SU-DHL-6 (cell line): ENCODE measurements at regions not wholly inside any gene's neighbourhood (a gene's known extent, or its start where the extent isn't known, plus 50 kb on each side); places are given as distances from the start of the nearest gene placed in this dataset.

Experiments
- H2AFZ ChIP-seq: fragments of 200-600 bp; sonication (generic); 2 replicates; pipeline ENCODE4 v1.6.1; 2014; ENCODE audit warnings: low read depth, mild to moderate bottlenecking, moderate library complexity, mixed read lengths, antibody characterized with exemption, low read length; ENCODE audit not compliant: severe bottlenecking
- H3F3A ChIP-seq: fragments of 200-600 bp; shearing (Covaris generic); 2 replicates; pipeline ENCODE4 v1.6.0; 2016; ENCODE audit warnings: antibody characterized with exemption, mild to moderate bottlenecking; ENCODE audit not compliant: insufficient read depth
- H3K27ac ChIP-seq: fragments of 200-600 bp; sonication (generic); 2 replicates; pipeline ENCODE4 v1.5.1; 2016; ENCODE audit warnings: low read depth, mild to moderate bottlenecking, low read length, moderate library complexity, mixed read lengths
- H3K27me3 ChIP-seq: fragments of 200-600 bp; sonication (generic), shearing (Covaris generic); 2 replicates; pipeline ENCODE4 v1.6.0; 2014; ENCODE audit warnings: mild to moderate bottlenecking, low read length
- H3K36me3 ChIP-seq: fragments of 200-600 bp; sonication (generic); 2 replicates; pipeline ENCODE4 v1.6.1; 2014; ENCODE audit warnings: mild to moderate bottlenecking, low read length, mixed read lengths
- H3K4me2 ChIP-seq: fragments of 300-600, 200-600 bp; shearing (Covaris generic), sonication (generic); 2 replicates; pipeline ENCODE4 v1.6.0; 2014; ENCODE audit warnings: low read length, low read depth, mild to moderate bottlenecking; ENCODE audit not compliant: poor library complexity, severe bottlenecking
- H3K4me3 ChIP-seq: fragments of 200-600 bp; sonication (generic); 2 replicates; pipeline ENCODE4 v1.5.1; 2014; ENCODE audit warnings: antibody characterized with exemption, low read length, mild to moderate bottlenecking, mixed read lengths; ENCODE audit not compliant: insufficient read depth, poor library complexity, severe bottlenecking
- H3K79me2 ChIP-seq: fragments of 200-600 bp; sonication (generic); 2 replicates; pipeline ENCODE4 v1.6.1; 2014; ENCODE audit warnings: mild to moderate bottlenecking, low read length, moderate library complexity; ENCODE audit not compliant: insufficient read depth
- H3K9ac ChIP-seq: fragments of 200-600 bp; sonication (generic); 2 replicates; pipeline ENCODE4 v1.7.0; 2014; ENCODE audit warnings: mild to moderate bottlenecking, low read length
- H3K9me2 ChIP-seq: fragments of 200-600 bp; sonication (generic); replicated peaks from 2 replicates; pipeline ENCODE4 v1.6.1; 2014; ENCODE audit warnings: low read length; ENCODE audit not compliant: insufficient read depth
- H3K9me3 ChIP-seq: fragments of 200-600 bp; sonication (generic); 2 replicates; pipeline ENCODE4 v1.6.1; 2014; ENCODE audit warnings: low read length, mixed read lengths; ENCODE audit not compliant: insufficient read depth
- H4K20me1 ChIP-seq: fragments of 200-600 bp; sonication (generic); 2 replicates; pipeline ENCODE4 v1.6.1; 2014; ENCODE audit warnings: low read depth, mild to moderate bottlenecking, antibody characterized with exemption, low read length, moderate library complexity, mixed read lengths
- CTCF ChIP-seq: fragments of 200-600 bp; sonication (generic); IDR thresholded peaks from one replicate; pipeline ENCODE4 v1.5.1; 2017; ENCODE audit warnings: antibody characterized with exemption, mild to moderate bottlenecking, low read length, moderate library complexity; ENCODE audit not compliant: insufficient read depth, poor library complexity, severe bottlenecking
- EZH2phosphoT487 ChIP-seq: fragments of 200-600 bp; sonication (generic), shearing (Covaris generic); conservative IDR thresholded peaks from 2 replicates; pipeline ENCODE4 v1.6.1; 2018; ENCODE audit warnings: mild to moderate bottlenecking, antibody characterized with exemption, low read length, moderate library complexity, mixed read lengths

- no peaks in the 10 kb centered on the region for H4K20me1 ChIP-seq
- H3K79me2 ChIP-seq: no peaks in the 10 kb centered on the region
- TF ChIP-seq CTCF (no peak), EZH2phosphoT487 (no peak)
These were observed 222.7 kb downstream of the C16orf95 start for GRCh38 chr16:87094556-87094865.

DNA sequence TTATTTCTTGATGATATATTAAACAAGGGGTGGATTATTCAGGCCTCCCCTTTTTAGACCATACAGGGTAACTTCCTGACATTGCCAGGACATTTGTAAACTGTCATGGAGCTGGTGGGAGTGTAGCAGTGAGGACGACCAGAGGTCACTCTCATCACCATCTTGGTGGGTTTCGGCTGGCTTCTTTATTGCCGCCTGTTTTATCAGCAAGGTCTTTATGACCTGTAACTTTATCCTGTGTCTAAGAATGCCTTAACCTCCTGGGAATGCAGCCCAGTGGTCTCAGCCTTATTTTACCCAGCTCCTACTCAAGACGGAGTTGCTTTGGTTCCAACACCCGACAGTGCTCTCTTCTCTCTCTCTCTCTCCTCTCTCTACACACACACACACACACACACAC, 221.9 kb downstream of the C16orf95 start:
- Histone ChIP-seq H2AFZ (no peak overlapping the region), H3K4me3 (no peak overlapping the region), H3K27ac (no peak overlapping the region), H3K9me2 (no peaks in the 10 kb centered on the region), H3K9me3 (no peaks in the 10 kb centered on the region), H3K4me2 (no peak overlapping the region), H3K79me2 (no peaks in the 10 kb centered on the region), H3F3A (no peaks in the 10 kb centered on the region), H4K20me1 (no peaks in the 10 kb centered on the region), H3K9ac (no peak overlapping the region), H3K27me3 (no peaks in the 10 kb centered on the region), H3K36me3 (no peaks in the 10 kb centered on the region)
- TF ChIP-seq CTCF (no peak), EZH2phosphoT487 (no peak)

More at GRCh38 chr16:87094556-87094865, 222.7 kb downstream of the C16orf95 start:
- H3K4me2 ChIP-seq: no peak overlapping the region
- no peak overlapping the region for H3K27ac ChIP-seq
- no peaks in the 10 kb centered on the region for H3K27me3 ChIP-seq
- no peak overlapping the region for H2AFZ ChIP-seq
- H3K36me3 ChIP-seq: no peaks in the 10 kb centered on the region
- no peaks in the 10 kb centered on the region for H3F3A ChIP-seq
- H3K9ac ChIP-seq: no peak overlapping the region
- H3K4me3 ChIP-seq: no peak overlapping the region
- H3K9me2 ChIP-seq: no peaks in the 10 kb centered on the region
- no peaks in the 10 kb centered on the region for H3K9me3 ChIP-seq

GRCh38 chr16:87096746-87097333, 220.4 kb downstream of the C16orf95 start:
- Histone ChIP-seq H3K79me2 (no peaks in the 10 kb centered on the region), H3K27ac (no peak overlapping the region), H3K9me2 (no peaks in the 10 kb centered on the region), H3K27me3 (no peaks in the 10 kb centered on the region), H2AFZ (no peak overlapping the region), H3K4me2 (no peak overlapping the region), H3K9ac (no peak overlapping the region), H3K36me3 (no peaks in the 10 kb centered on the region), H3K9me3 (no peaks in the 10 kb centered on the region), H3F3A (no peaks in the 10 kb centered on the region), H4K20me1 (no peaks in the 10 kb centered on the region), H3K4me3 (no peak overlapping the region)
- no peak for TF ChIP-seq EZH2phosphoT487
- no peak for TF ChIP-seq CTCF
